GM19395 (cell line): ENCODE measurements at regions not wholly inside any gene's neighbourhood (a gene's known extent, or its start where the extent isn't known, plus 50 kb on each side); places are given as distances from the start of the nearest gene placed in this dataset.

Experiments used
- ATAC-seq: cut with Tn5 transposase; IDR thresholded peaks from one replicate; pipeline ENCODE4 v1.9.1; 2021; ENCODE audit warnings: mild to moderate bottlenecking, moderate library complexity; ENCODE audit not compliant: unreplicated experiment

- ATAC-seq = no peak
Observed at GRCh38 chr1:168913711-168914463, 184.9 kb upstream of the DPT start.

- no peak for ATAC-seq
Observed at GRCh38 chr1:168917309-168917708, 188.3 kb upstream of the DPT start.

- no peak for ATAC-seq
Observed at GRCh38 chr1:168917796-168918195, 188.7 kb upstream of the ATP1B1 start.

- no peak for ATAC-seq
Observed at GRCh38 chr1:168918860-168919741, 187.4 kb upstream of the ATP1B1 start.

- ATAC-seq = no peak
Observed at GRCh38 chr1:168920456-168921094, 185.9 kb upstream of the ATP1B1 start.

- peak; percentile 75 for ATAC-seq
Observed at GRCh38 chr1:168921629-168922028, 184.9 kb upstream of the ATP1B1 start.

GRCh38 chr1:168923521-168924136, 182.9 kb upstream of the ATP1B1 start:
- no peak for ATAC-seq

GRCh38 chr1:168924976-168925375, 181.5 kb upstream of the ATP1B1 start:
- no peak for ATAC-seq

- ATAC-seq = no peak
Observed at GRCh38 chr1:168926236-168926635, 180.3 kb upstream of the ATP1B1 start.

GRCh38 chr1:168932539-168932938, 174.0 kb upstream of the ATP1B1 start:
- ATAC-seq = no peak

- ATAC-seq = no peak
Observed at GRCh38 chr1:168933141-168933805, 173.2 kb upstream of the ATP1B1 start.

- ATAC-seq = no peak
Observed at GRCh38 chr1:168939110-168939946, 167.2 kb upstream of the ATP1B1 start.

- no peak for ATAC-seq
Observed at GRCh38 chr1:168939947-168940223, 166.6 kb upstream of the ATP1B1 start.

- ATAC-seq = no peak
Observed at GRCh38 chr1:168941640-168942039, 164.8 kb upstream of the ATP1B1 start.

GRCh38 chr1:168942165-168942564, 164.3 kb upstream of the ATP1B1 start:
- no peak for ATAC-seq

- ATAC-seq = no peak
Observed at GRCh38 chr1:168945870-168946269, 160.6 kb upstream of the ATP1B1 start.

- no peak for ATAC-seq
Observed at GRCh38 chr1:168947041-168947440, 159.4 kb upstream of the ATP1B1 start.

- ATAC-seq = no peak
Observed at GRCh38 chr1:168949672-168950071, 156.8 kb upstream of the ATP1B1 start.

- no peak for ATAC-seq
Observed at GRCh38 chr1:168957818-168958217, 148.7 kb upstream of the ATP1B1 start.
